ENCODE measurements at regions not wholly inside any gene's neighbourhood (a gene's known extent, or its start where the extent isn't known, plus 50 kb on each side); places are given as distances from the start of the nearest gene placed in this dataset.
A peak's percentile ranks its signal among the peaks of the same experiment; 100 is the strongest.

DNA sequence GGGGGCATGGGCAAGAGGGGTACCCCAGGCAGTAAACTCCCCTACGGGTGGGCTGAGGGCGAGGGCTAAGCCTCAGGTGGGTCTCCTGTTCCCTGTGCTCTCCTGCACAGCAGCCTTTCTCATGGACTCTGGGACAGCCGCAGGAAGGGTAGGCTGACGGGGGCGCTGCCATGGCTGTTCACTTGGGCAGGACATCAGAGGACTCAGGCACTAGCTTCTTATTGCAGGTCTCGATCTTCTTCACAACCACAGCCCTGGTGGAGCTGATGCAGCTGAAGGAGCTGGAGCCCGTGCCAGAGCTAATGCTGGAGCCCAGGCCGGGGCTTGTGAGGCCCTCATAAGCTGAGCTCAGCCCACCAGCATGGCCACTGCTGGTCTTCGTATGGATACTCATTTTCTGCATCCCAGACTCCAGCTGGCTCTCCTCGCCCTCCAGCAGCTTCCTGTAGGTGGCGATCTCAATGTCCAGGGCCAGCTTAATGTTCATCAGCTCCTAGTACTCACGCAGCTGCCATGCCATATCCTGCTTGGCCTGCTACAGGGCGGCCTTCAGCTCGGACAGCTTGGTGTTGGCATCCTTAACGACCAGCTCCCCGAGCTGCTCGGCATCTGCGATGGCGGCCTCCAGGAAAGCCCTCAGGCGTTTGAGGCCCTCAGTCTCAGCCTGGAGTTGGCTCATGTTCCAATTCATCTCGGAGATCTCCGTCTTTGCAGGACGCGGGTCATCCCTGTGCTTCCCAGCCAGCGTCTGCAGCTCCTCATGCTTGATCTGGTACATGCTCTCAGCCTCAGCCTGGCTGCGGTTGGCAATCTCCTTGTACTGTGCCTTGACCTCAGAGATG, 359.8 kb upstream of the SETBP1 start:
- no peak overlapping the region for H3K27ac ChIP-seq
- 60 to 100% (median 95%) methylated on average over 1 to 10 of the region's 26 CpGs; no CpG with 5 or more reads in 1 of the 10 experiments for WGBS, 10 experiments
- no peak overlapping the region for H3K4me3 ChIP-seq
- no peak for ATAC-seq (replicated peaks in 6 of 8)
- no peaks in the 10 kb centered on the region for H3K4me1 ChIP-seq (replicated peaks in 1 of 2)
- in situ Hi-C loops (cut with MboI; ENCODE audit: low pct_unique_long_range_greater_than_20kb in 2 of 9, low sequenced_read_pairs in 9 of 9, unreplicated experiment in 9 of 9): no loop called here

GRCh38 chr18:44321868-44322590, 358.7 kb upstream of the SETBP1 start:
- Histone ChIP-seq H3K4me3 (no peak overlapping the region), H3K4me1 (replicated peaks in 1 of 2) (no peaks in the 10 kb centered on the region), H3K27ac (no peak overlapping the region)
- 17 to 100% (median 84%) methylated on average over 1 to 5 of the region's 7 CpGs; no CpG with 5 or more reads in 1 of the 10 experiments for WGBS, 10 experiments
- in situ Hi-C loops (cut with MboI; ENCODE audit: low pct_unique_long_range_greater_than_20kb in 2 of 9, low sequenced_read_pairs in 9 of 9, unreplicated experiment in 9 of 9): no loop called here
- no peak for ATAC-seq (replicated peaks in 6 of 8)

DNA sequence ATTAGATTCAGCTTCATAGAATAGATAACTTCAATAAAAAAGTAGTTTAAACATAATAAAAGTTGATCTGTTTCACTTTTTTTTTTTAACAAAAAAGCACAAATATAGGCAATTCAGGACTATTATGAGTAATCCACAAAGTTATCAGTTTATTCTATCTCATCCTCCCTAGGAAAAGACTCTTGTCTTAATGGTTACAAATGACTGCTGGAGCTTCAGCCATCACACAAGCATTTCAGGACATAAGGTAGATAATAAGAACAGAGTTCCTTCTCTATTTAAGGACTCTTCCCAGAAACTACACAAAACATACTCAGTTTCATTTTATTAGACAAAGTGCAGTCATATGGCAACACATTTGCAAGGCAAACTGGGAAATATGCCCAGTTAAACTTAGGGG, 357.6 kb upstream of the SETBP1 start:
- in situ Hi-C loops (cut with MboI; ENCODE audit: low pct_unique_long_range_greater_than_20kb in 2 of 9, low sequenced_read_pairs in 9 of 9, unreplicated experiment in 9 of 9): no loop called here
- no peaks in the 10 kb centered on the region for H3K4me1 ChIP-seq (replicated peaks in 1 of 2)
- no peak overlapping the region for H3K4me3 ChIP-seq
- no peak for ATAC-seq (replicated peaks in 6 of 8)
- no peak overlapping the region for H3K27ac ChIP-seq

DNA sequence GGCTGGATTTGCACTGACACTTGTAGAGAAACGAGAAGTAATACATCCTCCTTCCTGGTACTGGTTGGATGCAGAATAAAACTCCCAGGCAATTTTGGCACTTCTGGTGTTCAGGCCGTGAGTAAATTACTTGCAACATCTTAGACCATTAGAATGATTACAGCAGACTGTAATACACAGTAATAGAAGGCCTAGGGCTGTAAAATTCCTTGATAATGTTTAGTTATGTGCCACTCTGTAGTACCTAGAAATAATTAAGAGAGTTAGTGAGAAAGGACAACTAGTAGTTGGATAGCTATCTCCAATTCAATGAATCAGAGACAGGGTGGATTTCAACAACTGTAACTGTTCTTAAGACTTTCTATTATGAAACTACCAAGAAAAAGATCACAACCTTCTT, 356.3 kb upstream of the SETBP1 start:
- in situ Hi-C loops (cut with MboI; ENCODE audit: low pct_unique_long_range_greater_than_20kb in 2 of 9, low sequenced_read_pairs in 9 of 9, unreplicated experiment in 9 of 9): no loop called here
- no peaks in the 10 kb centered on the region for H3K4me1 ChIP-seq (replicated peaks in 1 of 2)
- ATAC-seq (replicated peaks in 6 of 8): no peak
- H3K27ac ChIP-seq: no peak overlapping the region
- no peak overlapping the region for H3K4me3 ChIP-seq
- WGBS, 10 experiments: 0 to 100% (median 71%) methylated on average over 1 to 2 of the region's 2 CpGs; no CpG with 5 or more reads in 1 of the 10 experiments

DNA sequence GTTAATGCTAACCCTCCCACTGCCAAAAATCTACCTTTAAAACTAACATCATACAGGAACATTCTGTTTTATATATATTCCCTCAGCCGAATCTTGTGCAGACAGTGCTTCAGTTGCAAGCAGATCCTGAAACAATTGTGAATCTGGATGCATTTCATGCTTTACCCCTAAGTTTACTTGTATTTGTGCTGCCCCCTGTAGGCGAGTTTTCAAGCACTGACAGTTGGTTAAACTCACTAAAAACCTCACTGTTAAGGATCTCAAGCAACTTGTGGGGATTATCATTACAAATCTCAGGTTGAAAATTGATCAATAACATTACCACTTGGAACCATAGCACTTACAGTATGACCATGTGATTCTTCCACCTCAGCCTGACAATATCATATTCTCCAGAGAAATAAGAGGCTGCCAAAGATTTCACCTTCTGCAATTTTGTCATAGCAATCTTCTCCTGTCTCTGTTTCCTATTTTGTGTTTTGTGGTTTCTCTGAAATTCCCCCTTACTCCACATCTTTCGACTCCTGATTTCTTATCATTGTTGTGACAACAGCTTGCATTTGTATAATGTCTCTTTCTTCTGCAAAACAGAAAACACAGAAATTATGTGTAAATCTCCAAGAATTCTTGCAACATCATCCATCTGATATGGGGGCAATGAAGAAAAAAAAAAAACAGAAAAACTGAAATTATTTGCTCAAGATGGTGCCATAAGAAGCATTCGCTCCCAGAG, 354.6 kb upstream of the SETBP1 start:
- no peaks in the 10 kb centered on the region for H3K4me1 ChIP-seq (replicated peaks in 1 of 2)
- no peak overlapping the region for H3K4me3 ChIP-seq
- H3K27ac ChIP-seq: no peak overlapping the region
- peak in 4 of 8 experiments; percentile 21 to 59 (median 49) for ATAC-seq (replicated peaks in 6 of 8)
- WGBS, 10 experiments: 0 to 100% (median 30%) methylated on average over 1 to 4 of the region's 4 CpGs; no CpG with 5 or more reads in 1 of the 10 experiments
- in situ Hi-C loops (cut with MboI; ENCODE audit: low pct_unique_long_range_greater_than_20kb in 2 of 9, low sequenced_read_pairs in 9 of 9, unreplicated experiment in 9 of 9): loop anchor here in 2 of 9 experiments (25.0 kb wide), 1 partner anchor 714 kb away; no protein-coding TSS in a partner anchor

GRCh38 chr18:44331656-44332570, 348.8 kb upstream of the SETBP1 start:
- 30 to 100% (median 87%) methylated on average over 1 to 6 of the region's 6 CpGs for WGBS, 10 experiments
- no peak for ATAC-seq (replicated peaks in 6 of 8)
- in situ Hi-C loops (cut with MboI; ENCODE audit: low pct_unique_long_range_greater_than_20kb in 2 of 9, low sequenced_read_pairs in 9 of 9, unreplicated experiment in 9 of 9): loop anchor here in 2 of 9 experiments (25.0 kb wide), 1 partner anchor 720 kb away; no protein-coding TSS in a partner anchor
- no peak overlapping the region for H3K4me3 ChIP-seq
- no peaks in the 10 kb centered on the region for H3K4me1 ChIP-seq (replicated peaks in 1 of 2)
- no peak overlapping the region for H3K27ac ChIP-seq

DNA sequence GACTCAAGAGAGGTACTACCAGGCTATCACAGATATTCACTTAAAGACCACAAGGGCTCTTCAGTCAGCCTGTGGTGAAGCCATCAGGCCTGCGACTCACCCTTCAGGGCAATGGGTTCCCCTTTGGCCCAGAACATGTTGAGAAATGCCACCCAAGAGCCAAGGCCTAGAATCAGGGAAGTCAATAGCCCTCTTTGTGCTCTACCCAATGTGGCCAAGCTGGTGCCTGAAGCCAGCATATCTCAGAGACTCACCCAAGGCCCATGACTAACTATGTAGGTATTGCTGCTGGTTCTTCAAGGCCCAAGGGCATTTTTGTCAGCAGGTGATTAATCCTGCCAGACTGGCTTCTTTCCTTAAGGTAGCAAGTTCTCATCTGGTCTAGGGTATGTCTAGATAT, 338.9 kb upstream of the SETBP1 start:
- ATAC-seq (replicated peaks in 6 of 8): peak in 2 of 8 experiments; percentile 32 to 71
- H3K4me3 ChIP-seq: no peak overlapping the region
- in situ Hi-C loops (cut with MboI; ENCODE audit: low pct_unique_long_range_greater_than_20kb in 2 of 9, low sequenced_read_pairs in 9 of 9, unreplicated experiment in 9 of 9): loop anchor here in 2 of 9 experiments (25.0 kb wide), 1 partner anchor 729 kb away; no protein-coding TSS in a partner anchor
- H3K4me1 ChIP-seq (replicated peaks in 1 of 2): no peaks in the 10 kb centered on the region
- H3K27ac ChIP-seq: no peak overlapping the region
- WGBS, 10 experiments: no CpG with 5 or more reads among the region's 1 CpG

- WGBS, 10 experiments: 0 to 90% (median 27%) methylated on average over 1 to 2 of the region's 2 CpGs; no CpG with 5 or more reads in 3 of the 10 experiments
- Histone ChIP-seq H3K27ac (no peak overlapping the region), H3K4me3 (no peak overlapping the region), H3K4me1 (replicated peaks in 1 of 2) (no peaks in the 10 kb centered on the region)
- ATAC-seq (replicated peaks in 6 of 8): peak in 2 of 8 experiments; percentile 18 to 64
- in situ Hi-C loops (cut with MboI; ENCODE audit: low pct_unique_long_range_greater_than_20kb in 2 of 9, low sequenced_read_pairs in 9 of 9, unreplicated experiment in 9 of 9): loop anchor here in 2 of 9 experiments (25.0 kb wide), 1 partner anchor 730 kb away; no protein-coding TSS in a partner anchor
Measured at GRCh38 chr18:44342162-44342561, 338.5 kb upstream of the SETBP1 start.

DNA sequence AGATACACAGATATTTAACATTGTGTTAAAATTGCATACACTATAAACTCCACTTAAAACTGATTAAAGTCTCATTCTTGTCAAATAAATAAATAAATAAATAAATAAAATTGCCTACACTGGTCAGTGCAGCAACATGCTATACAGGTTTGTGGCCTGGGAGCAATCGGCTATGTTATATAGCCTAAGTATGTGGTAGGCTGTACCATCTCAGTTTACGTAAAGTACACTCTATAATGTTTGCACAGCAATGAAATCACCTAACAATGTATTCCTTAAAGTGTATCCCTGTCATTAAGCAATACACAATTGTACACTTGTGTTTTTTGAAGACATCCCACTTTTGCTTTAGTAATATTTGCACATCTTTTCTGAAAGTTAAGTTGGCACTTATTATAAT, 337.7 kb upstream of the SETBP1 start:
- in situ Hi-C loops (cut with MboI; ENCODE audit: low pct_unique_long_range_greater_than_20kb in 2 of 9, low sequenced_read_pairs in 9 of 9, unreplicated experiment in 9 of 9): loop anchor here in 2 of 9 experiments (25.0 kb wide), 1 partner anchor 731 kb away; no protein-coding TSS in a partner anchor
- H3K4me1 ChIP-seq (replicated peaks in 1 of 2): no peaks in the 10 kb centered on the region
- H3K27ac ChIP-seq: no peak overlapping the region
- WGBS, 10 experiments: 65 to 100% (median 93%) methylated on average over 1 to 2 of the region's 2 CpGs; no CpG with 5 or more reads in 2 of the 10 experiments
- H3K4me3 ChIP-seq: no peak overlapping the region
- no peak for ATAC-seq (replicated peaks in 6 of 8)

DNA sequence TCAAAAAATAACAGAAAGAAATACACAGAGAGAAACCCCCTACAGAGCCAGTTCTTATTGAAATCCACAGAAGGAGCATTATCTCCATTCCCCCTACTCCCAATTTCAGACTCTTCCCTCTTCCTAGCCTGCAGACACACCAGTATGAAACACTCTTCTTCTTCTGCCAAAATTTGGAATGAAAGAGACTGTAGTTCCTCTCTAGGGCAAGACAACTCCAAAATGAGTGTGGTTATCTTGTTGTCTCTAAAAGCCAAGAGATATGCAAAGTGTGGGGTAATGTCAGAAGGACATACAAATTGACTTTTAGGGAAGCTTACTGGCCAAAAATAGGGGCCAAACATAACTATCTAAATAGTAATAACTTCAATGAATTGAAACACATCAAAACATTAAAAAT, 337.1 kb upstream of the SETBP1 start:
- no peak for ATAC-seq (replicated peaks in 6 of 8)
- in situ Hi-C loops (cut with MboI; ENCODE audit: low pct_unique_long_range_greater_than_20kb in 2 of 9, low sequenced_read_pairs in 9 of 9, unreplicated experiment in 9 of 9): loop anchor here in 2 of 9 experiments (25.0 kb wide), 1 partner anchor 731 kb away; no protein-coding TSS in a partner anchor
- no peak overlapping the region for H3K27ac ChIP-seq
- no peak overlapping the region for H3K4me3 ChIP-seq
- no peaks in the 10 kb centered on the region for H3K4me1 ChIP-seq (replicated peaks in 1 of 2)

GRCh38 chr18:44356566-44357157, 324.0 kb upstream of the SETBP1 start:
- H3K4me3 ChIP-seq: no peak overlapping the region
- H3K27ac ChIP-seq: no peak overlapping the region
- ATAC-seq (replicated peaks in 6 of 8): no peak
- WGBS, 10 experiments: 0 to 100% (median 44%) methylated on average over 1 to 3 of the region's 5 CpGs; no CpG with 5 or more reads in 3 of the 10 experiments
- no peaks in the 10 kb centered on the region for H3K4me1 ChIP-seq (replicated peaks in 1 of 2)
- in situ Hi-C loops (cut with MboI; ENCODE audit: low pct_unique_long_range_greater_than_20kb in 2 of 9, low sequenced_read_pairs in 9 of 9, unreplicated experiment in 9 of 9): no loop called here

GRCh38 chr18:44358402-44358801, 322.3 kb upstream of the SETBP1 start:
- ATAC-seq (replicated peaks in 6 of 8): no peak
- no peaks in the 10 kb centered on the region for H3K4me1 ChIP-seq (replicated peaks in 1 of 2)
- H3K27ac ChIP-seq: no peak overlapping the region
- 0 to 89% (median 66%) methylated on average over 1 to 2 of the region's 2 CpGs for WGBS, 10 experiments
- in situ Hi-C loops (cut with MboI; ENCODE audit: low pct_unique_long_range_greater_than_20kb in 2 of 9, low sequenced_read_pairs in 9 of 9, unreplicated experiment in 9 of 9): no loop called here
- H3K4me3 ChIP-seq: no peak overlapping the region
